ENCODE measurements at regions not wholly inside any gene's neighbourhood (a gene's known extent, or its start where the extent isn't known, plus 50 kb on each side); places are given as distances from the start of the nearest gene placed in this dataset.

GRCh38 chr3:81048058-81048665 lies 713.3 kb downstream of the GBE1 start:
- H3K4me1 ChIP-seq = no peaks in the 10 kb centered on the region
- H3K9ac ChIP-seq (ENCODE audit: low read depth in 2 of 2, low read length in 2 of 2) = no peak overlapping the region
- H3K27me3 ChIP-seq = no peaks in the 10 kb centered on the region
- H3K4me3 ChIP-seq = no peak overlapping the region
- no peak for DNase-seq
- no peak overlapping the region for H3K27ac ChIP-seq
- intact Hi-C loops (cut with DNase I) = no loop called here
- H3K9me3 ChIP-seq = no peaks in the 10 kb centered on the region
- no peak for TF ChIP-seq CTCF (IDR thresholded peaks at IDR 0.05)
- no peaks in the 10 kb centered on the region for H3K36me3 ChIP-seq

- intact Hi-C loops (cut with DNase I) = no loop called here
- no peak for TF ChIP-seq CTCF (IDR thresholded peaks at IDR 0.05)
- Histone ChIP-seq H3K4me3 (no peak overlapping the region), H3K4me1 (no peaks in the 10 kb centered on the region), H3K9ac (ENCODE audit: low read depth in 2 of 2, low read length in 2 of 2) (no peak overlapping the region), H3K27ac (no peak overlapping the region), H3K9me3 (no peaks in the 10 kb centered on the region), H3K36me3 (no peaks in the 10 kb centered on the region), H3K27me3 (no peaks in the 10 kb centered on the region)
- no peak for DNase-seq
These were observed 715.5 kb downstream of the GBE1 start for GRCh38 chr3:81045976-81046375.

GRCh38 chr3:81045246-81045645 lies 716.2 kb downstream of the GBE1 start:
- no peak for DNase-seq
- Histone ChIP-seq H3K9ac (ENCODE audit: low read depth in 2 of 2, low read length in 2 of 2) (no peak overlapping the region), H3K36me3 (no peaks in the 10 kb centered on the region), H3K4me1 (no peaks in the 10 kb centered on the region), H3K27ac (no peak overlapping the region), H3K4me3 (no peak overlapping the region), H3K27me3 (no peaks in the 10 kb centered on the region), H3K9me3 (no peaks in the 10 kb centered on the region)
- intact Hi-C loops (cut with DNase I) = no loop called here
- no peak for TF ChIP-seq CTCF (IDR thresholded peaks at IDR 0.05)

GRCh38 chr3:81043660-81044199 lies 717.7 kb downstream of the GBE1 start:
- no peak for DNase-seq
- H3K4me3 ChIP-seq = no peak overlapping the region
- H3K9ac ChIP-seq (ENCODE audit: low read depth in 2 of 2, low read length in 2 of 2) = no peak overlapping the region
- H3K9me3 ChIP-seq = no peaks in the 10 kb centered on the region
- TF ChIP-seq CTCF (IDR thresholded peaks at IDR 0.05) = no peak
- intact Hi-C loops (cut with DNase I) = loop anchor here (5.0 kb wide), 1 partner anchor 84 kb away; no protein-coding TSS in a partner anchor
- no peak overlapping the region for H3K27ac ChIP-seq
- no peaks in the 10 kb centered on the region for H3K36me3 ChIP-seq
- no peaks in the 10 kb centered on the region for H3K4me1 ChIP-seq
- no peaks in the 10 kb centered on the region for H3K27me3 ChIP-seq

- Histone ChIP-seq H3K4me1 (no peaks in the 10 kb centered on the region), H3K4me3 (no peak overlapping the region), H3K9me3 (no peaks in the 10 kb centered on the region), H3K27me3 (no peaks in the 10 kb centered on the region), H3K27ac (no peak overlapping the region), H3K36me3 (no peaks in the 10 kb centered on the region), H3K9ac (ENCODE audit: low read depth in 2 of 2, low read length in 2 of 2) (no peak overlapping the region)
- DNase-seq = no peak
- intact Hi-C loops (cut with DNase I) = loop anchor here (5.0 kb wide), 1 partner anchor 84 kb away; no protein-coding TSS in a partner anchor
- no peak for TF ChIP-seq CTCF (IDR thresholded peaks at IDR 0.05)
These were observed 718.4 kb downstream of the GBE1 start for GRCh38 chr3:81043009-81043408.

Data from colonic mucosa (tissue), 4 donors.